Astrocyte of the spinal cord (primary cell): ENCODE measurements at regions not wholly inside any gene's neighbourhood (a gene's known extent, or its start where the extent isn't known, plus 50 kb on each side); places are given as distances from the start of the nearest gene placed in this dataset.
"Not testable (repeated sequence)": the region's sequence is repeated elsewhere in the genome, so short reads cannot be mapped to it uniquely, and the experiment has no call there.

Experiments
- DNase-seq: peaks from one replicate; pipeline ENCODE4 v3.0.0; 2011; ENCODE audit warnings: low read depth, low spot score
- H3K4me3 ChIP-seq: 2 replicates; pipeline ENCODE4 v1.5.1; 2011; ENCODE audit warnings: low read depth, mild to moderate bottlenecking, low read length, moderate library complexity
- in situ Hi-C: cut with HindIII; loops from 2 replicates; pipeline ENCODE4 v1.10.0; 2017; ENCODE audit warnings: low sequenced_read_pairs

- H3K4me3 ChIP-seq, in situ Hi-C loops, DNase-seq: not testable (repeated sequence)
These were observed 52.0 kb downstream of the SYT15B start for GRCh38 chr10:47711428-47711827.

GRCh38 chr10:47710443-47710842 is 52.9 kb downstream of the SYT15B start:
- DNase-seq, H3K4me3 ChIP-seq, in situ Hi-C loops: not testable (repeated sequence)

- in situ Hi-C loops, result not testable (repeated sequence)
- H3K4me3 ChIP-seq, result peak overlapping the region; percentile 37
- DNase-seq, result peak; percentile 13
These were observed 57.5 kb downstream of the SYT15B start for GRCh38 chr10:47705698-47706414.

GRCh38 chr10:47701285-47701684 is 62.1 kb downstream of the SYT15B start:
- DNase-seq, H3K4me3 ChIP-seq, in situ Hi-C loops: not testable (repeated sequence)

GRCh38 chr10:47699854-47700253 is 63.5 kb downstream of the SYT15B start:
- DNase-seq, result peak; percentile 13
- in situ Hi-C loops, H3K4me3 ChIP-seq: not testable (repeated sequence)

GRCh38 chr10:47696170-47696569 is 67.2 kb downstream of the SYT15B start:
- H3K4me3 ChIP-seq, in situ Hi-C loops, DNase-seq: not testable (repeated sequence)

GRCh38 chr10:47695149-47695548 is 68.2 kb downstream of the SYT15B start:
- H3K4me3 ChIP-seq, in situ Hi-C loops, DNase-seq: not testable (repeated sequence)

GRCh38 chr10:47690304-47690703 is 73.1 kb downstream of the SYT15B start:
- H3K4me3 ChIP-seq, DNase-seq, in situ Hi-C loops: not testable (repeated sequence)

- DNase-seq, H3K4me3 ChIP-seq, in situ Hi-C loops: not testable (repeated sequence)
These were observed 79.4 kb downstream of the SYT15B start for GRCh38 chr10:47683826-47684475.

- in situ Hi-C loops, DNase-seq, H3K4me3 ChIP-seq: not testable (repeated sequence)
These were observed 81.8 kb downstream of the SYT15B start for GRCh38 chr10:47681638-47681990.

- in situ Hi-C loops, DNase-seq, H3K4me3 ChIP-seq: not testable (repeated sequence)
These were observed 82.3 kb downstream of the SYT15B start for GRCh38 chr10:47680848-47681637.

GRCh38 chr10:47676102-47676501 is 87.3 kb downstream of the SYT15B start:
- H3K4me3 ChIP-seq, DNase-seq, in situ Hi-C loops: not testable (repeated sequence)

- DNase-seq, H3K4me3 ChIP-seq, in situ Hi-C loops: not testable (repeated sequence)
These were observed 87.8 kb downstream of the SYT15B start for GRCh38 chr10:47675577-47675976.

- in situ Hi-C loops, DNase-seq: not testable (repeated sequence)
These were observed 90.3 kb downstream of the SYT15B start for GRCh38 chr10:47673128-47673527.

GRCh38 chr10:47670857-47671256 is 92.5 kb downstream of the SYT15B start:
- in situ Hi-C loops, H3K4me3 ChIP-seq, DNase-seq: not testable (repeated sequence)

More at GRCh38 chr10:47673128-47673527, 90.3 kb downstream of the SYT15B start:
- H3K4me3 ChIP-seq, result not testable (repeated sequence)

GRCh38 chr10:47661955-47662577 is 101.3 kb downstream of the SYT15B start:
- in situ Hi-C loops, DNase-seq, H3K4me3 ChIP-seq: not testable (repeated sequence)

GRCh38 chr10:47656732-47657131 is 106.7 kb downstream of the SYT15B start:
- H3K4me3 ChIP-seq, DNase-seq, in situ Hi-C loops: not testable (repeated sequence)
